Neural cell (in vitro differentiated cells): ENCODE measurements at regions not wholly inside any gene's neighbourhood (a gene's known extent, or its start where the extent isn't known, plus 50 kb on each side); places are given as distances from the start of the nearest gene placed in this dataset.

Source experiments
- H2AFZ ChIP-seq: fragments of 200-600, 300-800 bp; sonication (generic), shearing (Covaris generic); 2 replicates; pipeline ENCODE4 v1.6.0; 2014; ENCODE audit warnings: low read depth, mild to moderate bottlenecking, antibody characterized with exemption, low read length, moderate library complexity
- H3F3A ChIP-seq: fragments of 200-600 bp; shearing (Covaris generic); 2 replicates; pipeline ENCODE4 v1.6.1; 2016; ENCODE audit warnings: mild to moderate bottlenecking, moderate library complexity, mixed read lengths, antibody characterized with exemption, low read length; ENCODE audit not compliant: insufficient read depth, poor library complexity, severe bottlenecking
- H3K27ac ChIP-seq: fragments of 200-600, 300-800 bp; sonication (generic), shearing (Covaris generic); 2 replicates; pipeline ENCODE4 v1.5.1; 2014; ENCODE audit warnings: mild to moderate bottlenecking, low read length, moderate library complexity
- H3K27me3 ChIP-seq: fragments of 300-800, 200-600 bp; sonication (generic), shearing (Covaris generic); 2 replicates; pipeline ENCODE4 v1.6.0; 2014; ENCODE audit warnings: mild to moderate bottlenecking, low read depth, low read length, moderate library complexity; ENCODE audit not compliant: insufficient read depth
- H3K36me3 ChIP-seq: fragments of 300-800, 200-600 bp; sonication (generic), shearing (Covaris generic); 2 replicates; pipeline ENCODE4 v1.5.1; 2014; ENCODE audit warnings: mild to moderate bottlenecking, antibody characterized with exemption, low read length, moderate library complexity; ENCODE audit not compliant: insufficient read depth
- H3K4me2 ChIP-seq: fragments of 300-800, 200-600 bp; sonication (generic), shearing (Covaris generic); 2 replicates; pipeline ENCODE4 v1.6.0; 2014; ENCODE audit warnings: mild to moderate bottlenecking, low read length
- H3K4me3 ChIP-seq: fragments of 300-800, 200-600 bp; sonication (generic), shearing (Covaris generic); 2 replicates; pipeline ENCODE4 v1.5.1; 2014; ENCODE audit warnings: mild to moderate bottlenecking, low read length, moderate library complexity
- H3K79me2 ChIP-seq: fragments of 200-600 bp; shearing (Covaris generic); replicated peaks from 2 replicates; pipeline ENCODE4 v1.6.0; 2014; ENCODE audit warnings: mild to moderate bottlenecking, low read length, moderate library complexity; ENCODE audit not compliant: insufficient read depth
- H3K9ac ChIP-seq: fragments of 300-800, 200-600 bp; sonication (generic), shearing (Covaris generic); 2 replicates; pipeline ENCODE4 v1.6.1; 2016; ENCODE audit warnings: mild to moderate bottlenecking, low read length, mixed read lengths
- H3K9me2 ChIP-seq: fragments of 200-600 bp; shearing (Covaris generic); 2 replicates; pipeline ENCODE4 v1.6.1; 2016; ENCODE audit warnings: mild to moderate bottlenecking, low read length, mixed read lengths; ENCODE audit not compliant: insufficient read depth
- H3K9me3 ChIP-seq: fragments of 200-600, 300-800 bp; sonication (generic), shearing (Covaris generic); 2 replicates; pipeline ENCODE4 v1.6.1; 2016; ENCODE audit warnings: mild to moderate bottlenecking, mixed run types, low read length, moderate library complexity, mixed read lengths
- H4K20me1 ChIP-seq: fragments of 200-600 bp; shearing (Covaris generic); 2 replicates; pipeline ENCODE4 v1.6.1; 2016; ENCODE audit warnings: mild to moderate bottlenecking, mixed run types; ENCODE audit not compliant: insufficient read depth
- EP300 ChIP-seq: fragments of 450-650 bp; conservative IDR thresholded peaks from 2 replicates; pipeline ENCODE4 v1.6.1; 2014; ENCODE audit warnings: antibody characterized with exemption, mild to moderate bottlenecking, moderate library complexity; ENCODE audit not compliant: poor library complexity, severe bottlenecking
- EZH2 ChIP-seq: fragments of 200-600, 300-800 bp; shearing (Covaris generic), sonication (generic); IDR thresholded peaks from 2 replicates; pipeline ENCODE4 v1.6.1; 2014; ENCODE audit warnings: antibody characterized with exemption, low read length, borderline replicate concordance, mild to moderate bottlenecking; ENCODE audit not compliant: insufficient read depth, poor library complexity, severe bottlenecking
- MXI1 ChIP-seq: fragments of 450-650 bp; conservative IDR thresholded peaks from 2 replicates; pipeline ENCODE4 v1.6.1; 2014; ENCODE audit warnings: antibody characterized with exemption, mild to moderate bottlenecking; ENCODE audit not compliant: poor library complexity, severe bottlenecking
- POLR2AphosphoS5 ChIP-seq: IDR thresholded peaks from 2 replicates; pipeline ENCODE4 v1.6.1; 2012
- RAD21 ChIP-seq: fragments of 450-650 bp; conservative IDR thresholded peaks from 2 replicates; pipeline ENCODE4 v1.6.1; 2014; ENCODE audit warnings: antibody characterized with exemption, mild to moderate bottlenecking, moderate library complexity
- REST ChIP-seq: IDR thresholded peaks from 2 replicates; pipeline ENCODE4 v1.6.1; 2012; ENCODE audit warnings: borderline replicate concordance
- SMC3 ChIP-seq: fragments of 450-650 bp; conservative IDR thresholded peaks from 2 replicates; pipeline ENCODE4 v1.6.1; 2014; ENCODE audit warnings: antibody characterized with exemption, mild to moderate bottlenecking, moderate library complexity; ENCODE audit not compliant: poor library complexity
- TAF1 ChIP-seq: IDR thresholded peaks from 2 replicates; pipeline ENCODE4 v1.6.1; 2012; ENCODE audit warnings: low read depth
- TF ChIP-seq, protein P1 (sequence below): fragments of 450-650 bp; IDR thresholded peaks from 2 replicates; pipeline ENCODE4 v1.5.1; 2014; ENCODE audit warnings: antibody characterized with exemption, mild to moderate bottlenecking, moderate library complexity; ENCODE audit not compliant: poor library complexity, severe bottlenecking

- TF ChIP-seq RAD21 (no peak), EZH2 (no peak), TAF1 (no peak), POLR2AphosphoS5 (no peak), SMC3 (no peak), REST (no peak), EP300 (no peak), MXI1 (no peak)
- TF ChIP-seq, protein P1, sequence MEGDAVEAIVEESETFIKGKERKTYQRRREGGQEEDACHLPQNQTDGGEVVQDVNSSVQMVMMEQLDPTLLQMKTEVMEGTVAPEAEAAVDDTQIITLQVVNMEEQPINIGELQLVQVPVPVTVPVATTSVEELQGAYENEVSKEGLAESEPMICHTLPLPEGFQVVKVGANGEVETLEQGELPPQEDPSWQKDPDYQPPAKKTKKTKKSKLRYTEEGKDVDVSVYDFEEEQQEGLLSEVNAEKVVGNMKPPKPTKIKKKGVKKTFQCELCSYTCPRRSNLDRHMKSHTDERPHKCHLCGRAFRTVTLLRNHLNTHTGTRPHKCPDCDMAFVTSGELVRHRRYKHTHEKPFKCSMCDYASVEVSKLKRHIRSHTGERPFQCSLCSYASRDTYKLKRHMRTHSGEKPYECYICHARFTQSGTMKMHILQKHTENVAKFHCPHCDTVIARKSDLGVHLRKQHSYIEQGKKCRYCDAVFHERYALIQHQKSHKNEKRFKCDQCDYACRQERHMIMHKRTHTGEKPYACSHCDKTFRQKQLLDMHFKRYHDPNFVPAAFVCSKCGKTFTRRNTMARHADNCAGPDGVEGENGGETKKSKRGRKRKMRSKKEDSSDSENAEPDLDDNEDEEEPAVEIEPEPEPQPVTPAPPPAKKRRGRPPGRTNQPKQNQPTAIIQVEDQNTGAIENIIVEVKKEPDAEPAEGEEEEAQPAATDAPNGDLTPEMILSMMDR = no peak
- Histone ChIP-seq H3K4me3 (no peak overlapping the region), H3K27me3 (no peaks in the 10 kb centered on the region), H2AFZ (no peak overlapping the region), H3F3A (no peaks in the 10 kb centered on the region), H3K9me2 (no peaks in the 10 kb centered on the region), H3K36me3 (no peaks in the 10 kb centered on the region), H3K27ac (no peak overlapping the region), H3K4me2 (no peak overlapping the region), H4K20me1 (no peaks in the 10 kb centered on the region), H3K9ac (no peak overlapping the region), H3K9me3 (no peaks in the 10 kb centered on the region), H3K79me2 (no peaks in the 10 kb centered on the region)
Observed at GRCh38 chr10:77698267-77698931, 60.8 kb upstream of the KCNMA1 start.

GRCh38 chr10:77696584-77696983 is 59.0 kb upstream of the KCNMA1 start:
- no peaks in the 10 kb centered on the region for H3F3A ChIP-seq
- no peaks in the 10 kb centered on the region for H3K36me3 ChIP-seq
- H3K9me2 ChIP-seq = no peaks in the 10 kb centered on the region
- H4K20me1 ChIP-seq = no peaks in the 10 kb centered on the region
- no peak overlapping the region for H2AFZ ChIP-seq
- no peak overlapping the region for H3K4me2 ChIP-seq
- no peak overlapping the region for H3K27ac ChIP-seq
- no peak overlapping the region for H3K4me3 ChIP-seq
- H3K79me2 ChIP-seq = no peaks in the 10 kb centered on the region
- no peaks in the 10 kb centered on the region for H3K9me3 ChIP-seq
- H3K27me3 ChIP-seq = no peaks in the 10 kb centered on the region
- TF ChIP-seq EP300 (no peak), EZH2 (no peak), SMC3 (no peak), RAD21 (no peak), TAF1 (no peak), POLR2AphosphoS5 (no peak), MXI1 (no peak), REST (no peak)
- TF ChIP-seq, protein P1 = no peak
- H3K9ac ChIP-seq = no peak overlapping the region
